Upper lobe of left lung (tissue), 6 donors: ENCODE measurements at regions not wholly inside any gene's neighbourhood (a gene's known extent, or its start where the extent isn't known, plus 50 kb on each side); places are given as distances from the start of the nearest gene placed in this dataset.

Experiments
- ATAC-seq, 2 donors: fragments of 200-7000 bp; cut with Tn5 transposase; one replicate each; pipeline ENCODE4 v1.9.1; 2022; ENCODE audit warnings: mild to moderate bottlenecking in 2 of 2, moderate library complexity in 2 of 2; ENCODE audit not compliant: low FRiP score in 2 of 2
- DNase-seq, 2 donors: peaks; one replicate each; pipeline ENCODE4 v3.0.0-alpha.2; 2019 to 2020
- H3K27ac ChIP-seq, 4 donors: fragments of 200-600 bp; sonication (generic); one replicate each; pipeline ENCODE4 v1.5.1; 2016 to 2019
- H3K27me3 ChIP-seq, 4 donors: fragments of 200-600 bp; sonication (generic); one replicate each; pipeline ENCODE4 v1.5.1; 2017 to 2019
- H3K36me3 ChIP-seq, 4 donors: fragments of 200-600 bp; sonication (generic); one replicate each; pipeline ENCODE4 v1.5.1; 2016 to 2019
- H3K4me1 ChIP-seq, 4 donors: fragments of 200-600 bp; sonication (generic); one replicate each; pipeline ENCODE4 v1.5.1; 2018 to 2019
- H3K4me3 ChIP-seq, 4 donors: fragments of 200-600 bp; sonication (generic); one replicate each; pipeline ENCODE4 v1.5.1; 2017 to 2019; ENCODE audit warnings: mild to moderate bottlenecking in 2 of 4, moderate library complexity in 1 of 4
- H3K9me3 ChIP-seq, 4 donors: fragments of 200-600 bp; sonication (generic); one replicate each; pipeline ENCODE4 v1.5.1; 2018 to 2019
- EP300 ChIP-seq, 4 donors: sonication (generic); formaldehyde crosslinking; IDR thresholded peaks; one replicate each; pipeline ENCODE4 v1.5.1; 2017; ENCODE audit warnings: antibody characterized with exemption in 4 of 4, control low read depth in 2 of 4
- POLR2A ChIP-seq, 4 donors: fragments of 450-650 bp; IDR thresholded peaks; one replicate each; pipeline ENCODE4 v1.5.1; 2016 to 2017; ENCODE audit warnings: antibody characterized with exemption in 4 of 4, mild to moderate bottlenecking in 2 of 4
- POLR2AphosphoS5 ChIP-seq, 2 donors: sonication (generic); formaldehyde crosslinking; IDR thresholded peaks; one replicate each; pipeline ENCODE4 v1.5.1; 2017; ENCODE audit warnings: antibody characterized with exemption in 2 of 2
- WGBS, 2 donors: methylation state at CpG; one replicate each; pipeline ENCODE4 v1.1.5; 2017 to 2018; 5-methylcytosine and 5-hydroxymethylcytosine counted together
- TF ChIP-seq, protein P1 (sequence below), 6 experiments: fragments of 450-650 bp in 4 of 6; fragments of 200-600 bp in 2 of 6; sonication (generic) in 2 of 6; IDR thresholded peaks; one replicate each; pipeline ENCODE4 v1.5.1; 2016 to 2019; ENCODE audit warnings: antibody characterized with exemption in 6 of 6
- donor health status: DM: no; HTN: no; CAD: no; lungs with moderate emphysema.
- donor health status: DM: no; HTN: yes; CAD: no; lungs with severe emphysema.

GRCh38 chr4:166655231-166655630 is 579.1 kb downstream of the SPOCK3 start:
- TF ChIP-seq, protein P1, sequence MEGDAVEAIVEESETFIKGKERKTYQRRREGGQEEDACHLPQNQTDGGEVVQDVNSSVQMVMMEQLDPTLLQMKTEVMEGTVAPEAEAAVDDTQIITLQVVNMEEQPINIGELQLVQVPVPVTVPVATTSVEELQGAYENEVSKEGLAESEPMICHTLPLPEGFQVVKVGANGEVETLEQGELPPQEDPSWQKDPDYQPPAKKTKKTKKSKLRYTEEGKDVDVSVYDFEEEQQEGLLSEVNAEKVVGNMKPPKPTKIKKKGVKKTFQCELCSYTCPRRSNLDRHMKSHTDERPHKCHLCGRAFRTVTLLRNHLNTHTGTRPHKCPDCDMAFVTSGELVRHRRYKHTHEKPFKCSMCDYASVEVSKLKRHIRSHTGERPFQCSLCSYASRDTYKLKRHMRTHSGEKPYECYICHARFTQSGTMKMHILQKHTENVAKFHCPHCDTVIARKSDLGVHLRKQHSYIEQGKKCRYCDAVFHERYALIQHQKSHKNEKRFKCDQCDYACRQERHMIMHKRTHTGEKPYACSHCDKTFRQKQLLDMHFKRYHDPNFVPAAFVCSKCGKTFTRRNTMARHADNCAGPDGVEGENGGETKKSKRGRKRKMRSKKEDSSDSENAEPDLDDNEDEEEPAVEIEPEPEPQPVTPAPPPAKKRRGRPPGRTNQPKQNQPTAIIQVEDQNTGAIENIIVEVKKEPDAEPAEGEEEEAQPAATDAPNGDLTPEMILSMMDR (IDR thresholded peaks at IDR 0.05), result no peak
- H3K4me1 ChIP-seq, result no peaks in the 10 kb centered on the region
- no peak for DNase-seq
- WGBS, 2 donors, result 45 to 66% methylated on average over 1 of the region's 1 CpG
- H3K4me3 ChIP-seq, result no peak overlapping the region
- no peak for ATAC-seq
- H3K27me3 ChIP-seq, result no peaks in the 10 kb centered on the region
- no peaks in the 10 kb centered on the region for H3K9me3 ChIP-seq
- H3K27ac ChIP-seq, result no peak overlapping the region
- H3K36me3 ChIP-seq, result no peaks in the 10 kb centered on the region

DNA sequence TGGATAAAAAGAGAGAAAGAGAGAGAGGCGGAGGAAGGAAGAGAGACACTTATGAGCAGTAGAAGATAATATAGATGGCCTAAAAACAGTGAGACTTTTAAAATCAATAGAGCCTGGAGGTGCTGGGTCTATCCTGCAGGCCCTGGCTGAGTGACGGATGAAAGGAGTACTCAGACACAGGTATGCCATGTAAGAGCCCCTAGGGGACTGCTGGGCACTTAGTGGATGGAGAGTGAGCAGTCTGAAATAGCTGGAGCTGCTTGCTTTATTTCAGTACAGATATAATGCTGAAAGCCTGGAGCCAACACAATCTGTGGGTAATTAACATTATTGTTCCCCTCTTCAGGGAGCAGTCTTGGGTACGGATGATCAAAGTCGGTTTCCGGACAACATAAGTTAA is 578.6 kb downstream of the SPOCK3 start:
- no peak overlapping the region for H3K4me3 ChIP-seq

GRCh38 chr4:166657261-166657660 is 577.0 kb downstream of the SPOCK3 start:
- H3K27me3 ChIP-seq, result no peaks in the 10 kb centered on the region
- H3K9me3 ChIP-seq, result no peaks in the 10 kb centered on the region
- no peaks in the 10 kb centered on the region for H3K4me1 ChIP-seq
- H3K4me3 ChIP-seq, result no peak overlapping the region
- DNase-seq, result no peak
- ATAC-seq, result no peak
- WGBS, 2 donors, result 22 to 54% methylated on average over 3 of the region's 3 CpGs
- no peak for TF ChIP-seq EP300 (IDR thresholded peaks at IDR 0.05)
- no peak for TF ChIP-seq POLR2AphosphoS5 (IDR thresholded peaks at IDR 0.05)
- TF ChIP-seq, protein P1 (IDR thresholded peaks at IDR 0.05), result no peak
- TF ChIP-seq POLR2A (IDR thresholded peaks at IDR 0.05), result no peak
- H3K27ac ChIP-seq, result no peak overlapping the region
- H3K36me3 ChIP-seq, result no peaks in the 10 kb centered on the region

More for the DNA sequence above, 578.6 kb downstream of the SPOCK3 start:
- H3K9me3 ChIP-seq, result no peaks in the 10 kb centered on the region
- DNase-seq, result no peak
- no peaks in the 10 kb centered on the region for H3K27me3 ChIP-seq
- WGBS, 2 donors, result 91 to 94% methylated on average over 5 of the region's 5 CpGs
- TF ChIP-seq POLR2A (IDR thresholded peaks at IDR 0.05) (no peak), EP300 (IDR thresholded peaks at IDR 0.05) (no peak), POLR2AphosphoS5 (IDR thresholded peaks at IDR 0.05) (no peak)
- TF ChIP-seq, protein P1 (IDR thresholded peaks at IDR 0.05), result no peak
- H3K27ac ChIP-seq, result no peak overlapping the region
- no peaks in the 10 kb centered on the region for H3K36me3 ChIP-seq
- ATAC-seq, result no peak
- H3K4me1 ChIP-seq, result no peaks in the 10 kb centered on the region

DNA sequence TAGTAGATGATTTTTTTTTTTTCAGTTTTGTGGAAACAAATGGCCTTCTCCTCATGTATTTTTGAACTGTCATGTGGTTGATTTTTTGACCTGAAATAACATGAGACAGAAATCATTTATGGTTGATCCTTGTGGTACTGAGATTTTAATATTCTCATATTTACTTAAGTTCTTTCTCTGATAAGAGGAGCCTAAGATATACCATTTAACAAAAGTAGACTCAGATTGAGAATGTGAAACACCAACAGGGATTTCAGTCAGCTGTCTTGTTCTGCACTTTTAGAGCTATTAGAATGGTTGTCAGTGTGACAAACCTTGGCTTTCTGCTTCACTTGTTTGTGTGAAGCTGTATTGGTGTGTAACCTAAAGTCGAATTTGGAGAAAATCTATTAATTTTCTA is 575.7 kb downstream of the SPOCK3 start:
- Histone ChIP-seq H3K9me3 (no peaks in the 10 kb centered on the region), H3K27me3 (no peaks in the 10 kb centered on the region), H3K4me1 (no peaks in the 10 kb centered on the region), H3K4me3 (no peak overlapping the region), H3K36me3 (no peaks in the 10 kb centered on the region), H3K27ac (no peak overlapping the region)
- DNase-seq (no peak), ATAC-seq (no peak)
- TF ChIP-seq POLR2A (IDR thresholded peaks at IDR 0.05), result no peak
- TF ChIP-seq POLR2AphosphoS5 (IDR thresholded peaks at IDR 0.05), result no peak
- TF ChIP-seq, protein P1 (IDR thresholded peaks at IDR 0.05), result no peak
- no peak for TF ChIP-seq EP300 (IDR thresholded peaks at IDR 0.05)
- WGBS, 2 donors, result 69 to 75% methylated on average over 1 of the region's 1 CpG

DNA sequence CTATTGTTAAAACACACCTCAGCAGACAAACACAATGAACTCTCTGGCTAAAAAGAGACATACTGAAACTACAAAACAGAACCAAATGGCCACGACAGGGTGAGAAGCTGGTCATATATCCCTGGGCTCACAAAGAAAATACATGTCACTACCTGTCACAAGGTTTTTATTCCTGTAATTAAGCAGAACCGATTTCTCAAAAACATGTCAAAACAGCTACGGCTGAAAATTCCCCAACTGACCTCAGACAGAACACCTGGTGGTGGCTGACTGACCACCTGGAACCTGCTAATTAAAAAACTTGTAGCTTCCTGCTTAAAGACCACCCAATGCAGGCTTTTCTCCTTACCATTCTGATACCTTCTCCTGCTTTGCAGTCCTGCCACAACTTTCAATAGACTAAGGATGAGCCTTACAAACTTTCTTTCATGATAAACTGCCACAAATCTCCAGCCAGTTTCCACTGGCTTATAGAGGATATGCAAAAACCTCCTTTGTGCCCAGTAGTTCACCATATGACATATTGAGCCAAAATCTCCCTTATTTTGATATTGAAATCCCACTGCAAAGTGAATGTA is 571.9 kb downstream of the SPOCK3 start:
- TF ChIP-seq, protein P1 (IDR thresholded peaks at IDR 0.05), result no peak
- TF ChIP-seq POLR2AphosphoS5 (IDR thresholded peaks at IDR 0.05) (no peak), EP300 (IDR thresholded peaks at IDR 0.05) (no peak)
- DNase-seq, result no peak
- WGBS, 2 donors, result 66 to 69% methylated on average over 3 of the region's 3 CpGs
- H3K27ac ChIP-seq, result no peak overlapping the region
- H3K36me3 ChIP-seq, result no peaks in the 10 kb centered on the region
- H3K4me1 ChIP-seq, result no peaks in the 10 kb centered on the region
- no peaks in the 10 kb centered on the region for H3K27me3 ChIP-seq
- no peak overlapping the region for H3K4me3 ChIP-seq
- no peaks in the 10 kb centered on the region for H3K9me3 ChIP-seq
- no peak for ATAC-seq
